WTC11 (cell line): ENCODE measurements at regions not wholly inside any gene's neighbourhood (a gene's known extent, or its start where the extent isn't known, plus 50 kb on each side); places are given as distances from the start of the nearest gene placed in this dataset.

Experiments
- ATAC-seq: fragments of 200-7000 bp; cut with Tn5 transposase; 2 replicates; pipeline ENCODE4 v1.10.0; 2021; ENCODE audit warnings: mild to moderate bottlenecking, moderate library complexity
- CTCF ChIA-PET: fragments of 300-600 bp; sonication (Branson Sonifier 250); formaldehyde crosslinking; loops from one replicate; lab custom pipeline; 2021; ENCODE audit warnings: antibody characterized with exemption; lab: Charles Lee
- POLR2A ChIA-PET: fragments of 350-600 bp; sonication (Branson Sonifier 250); formaldehyde crosslinking; loops from one replicate; lab custom pipeline; 2021; ENCODE audit warnings: antibody characterized with exemption; lab: Charles Lee
- DNase-seq: peaks from one replicate; pipeline ENCODE4 v3.0.0; 2021; ENCODE audit warnings: low spot score
- H3K27ac Mint-ChIP-seq: 2 replicates; pipeline ENCODE4 v1.8.0; 2021; ENCODE audit warnings: mixed read lengths
- H3K27me3 Mint-ChIP-seq: 2 replicates; pipeline ENCODE4 v1.8.0; 2021; ENCODE audit warnings: low read depth, mild to moderate bottlenecking, moderate library complexity, mixed read lengths
- H3K36me3 Mint-ChIP-seq: 2 replicates; pipeline ENCODE4 v1.8.0; 2021; ENCODE audit warnings: mixed read lengths
- H3K4me1 Mint-ChIP-seq: 2 replicates; pipeline ENCODE4 v1.8.0; 2022; ENCODE audit warnings: mixed read lengths
- H3K4me3 Mint-ChIP-seq: 2 replicates; pipeline ENCODE4 v1.8.0; 2021; ENCODE audit warnings: mild to moderate bottlenecking, moderate library complexity, mixed read lengths
- H3K9me3 Mint-ChIP-seq: 2 replicates; pipeline ENCODE4 v1.8.0; 2021; ENCODE audit warnings: mixed read lengths
- ATF2 ChIP-seq: sonication (generic); formaldehyde crosslinking; IDR thresholded peaks from 2 replicates; pipeline ENCODE4 v1.8.1; 2022; ENCODE audit warnings: low read depth, missing genetic modification reagents, borderline replicate concordance
- ATF6 ChIP-seq: sonication (generic); formaldehyde crosslinking; IDR thresholded peaks from 2 replicates; pipeline ENCODE4 v1.8.1; 2023; ENCODE audit warnings: mild to moderate bottlenecking, missing genetic modification reagents
- CTCF ChIP-seq: fragments of 200-600 bp; IDR thresholded peaks from 2 replicates; pipeline ENCODE4 v1.8.0; 2022; ENCODE audit warnings: antibody characterized with exemption
- GABPB1 ChIP-seq: sonication (generic); formaldehyde crosslinking; IDR thresholded peaks from 2 replicates; pipeline ENCODE4 v1.8.1; 2023; ENCODE audit warnings: mild to moderate bottlenecking, missing genetic modification reagents
- GRHL2 ChIP-seq: fragments of 250-450 bp; sonication (Bioruptor Pico); IDR thresholded peaks from 2 replicates; pipeline ENCODE4 v1.8.0; 2022; ENCODE audit warnings: mild to moderate bottlenecking, moderate library complexity; ENCODE audit not compliant: insufficient replicate concordance, severe bottlenecking
- HMGA2 ChIP-seq: fragments of 250-450 bp; sonication (Bioruptor Pico); IDR thresholded peaks from 2 replicates; pipeline ENCODE4 v1.4.0; 2021; ENCODE audit warnings: mild to moderate bottlenecking, moderate library complexity
- IRF1 ChIP-seq: sonication (generic); formaldehyde crosslinking; IDR thresholded peaks from 2 replicates; pipeline ENCODE4 v1.8.0; 2023; ENCODE audit warnings: missing genetic modification reagents
- JUN ChIP-seq: sonication (generic); formaldehyde crosslinking; IDR thresholded peaks from 2 replicates; pipeline ENCODE4 v1.8.0; 2023; ENCODE audit warnings: mild to moderate bottlenecking, missing genetic modification reagents
- NFATC4 ChIP-seq: fragments of 250-450 bp; sonication (Bioruptor Pico); IDR thresholded peaks from 2 replicates; pipeline ENCODE4 v1.9.0; 2021; ENCODE audit warnings: mild to moderate bottlenecking
- NFE2L1 ChIP-seq: sonication (generic); formaldehyde crosslinking; IDR thresholded peaks from 2 replicates; pipeline ENCODE4 v1.8.1; 2023; ENCODE audit warnings: missing genetic modification reagents
- OVOL2 ChIP-seq: fragments of 250-450 bp; sonication (Bioruptor Pico); IDR thresholded peaks from 2 replicates; pipeline ENCODE4 v1.9.0; 2021; ENCODE audit warnings: mild to moderate bottlenecking, borderline replicate concordance
- RORB ChIP-seq: fragments of 250-450 bp; sonication (Bioruptor Pico); IDR thresholded peaks from 2 replicates; pipeline ENCODE4 v1.9.0; 2021; ENCODE audit warnings: mild to moderate bottlenecking
- TCF7 ChIP-seq: sonication (generic); formaldehyde crosslinking; IDR thresholded peaks from 2 replicates; pipeline ENCODE4 v1.8.0; 2022; ENCODE audit warnings: mild to moderate bottlenecking, low read depth, missing genetic modification reagents, moderate library complexity
- ZNF138 ChIP-seq: sonication (generic); formaldehyde crosslinking; conservative IDR thresholded peaks from 2 replicates; pipeline ENCODE4 v1.8.1; 2022; ENCODE audit warnings: mild to moderate bottlenecking, moderate library complexity, missing genetic modification reagents
- TF ChIP-seq, protein P1 (sequence below): sonication (generic); formaldehyde crosslinking; IDR thresholded peaks from 2 replicates; pipeline ENCODE4 v1.8.0; 2023; ENCODE audit warnings: mild to moderate bottlenecking, missing genetic modification reagents
- TF ChIP-seq, protein P2 (sequence below): fragments of 250-450 bp; sonication (Bioruptor Pico); IDR thresholded peaks from 2 replicates; pipeline ENCODE4 v1.9.0; 2021; ENCODE audit warnings: mild to moderate bottlenecking

GRCh38 chr1:29519108-29519787 is 282.9 kb downstream of the PTPRU start:
- H3K4me3 Mint-ChIP-seq, result no peak overlapping the region
- no peaks in the 10 kb centered on the region for H3K9me3 Mint-ChIP-seq
- no peaks in the 10 kb centered on the region; the same call in none of the 2 replicates for H3K27me3 Mint-ChIP-seq
- H3K36me3 Mint-ChIP-seq, result no peaks in the 10 kb centered on the region
- peaks cover 15% of the 10 kb centered on the region for H3K4me1 Mint-ChIP-seq
- H3K27ac Mint-ChIP-seq, result no peak overlapping the region
- ChIA-PET CTCF (interaction anchor here (0.6 to 1.2 kb wide), 2 partner anchors 164 to 185 kb away, joined by 3 read pairs; no protein-coding TSS in a partner anchor), POLR2A (no interaction called here)
- peak; percentile 2 for DNase-seq
- ATAC-seq, result no peak
- TF ChIP-seq TCF7 (CRISPR knock-in tag) (no peak), ZNF138 (no peak), ATF6 (CRISPR knock-in tag) (no peak), GRHL2 (no peak), NFATC4 (CRISPR knock-in tag) (no peak), JUN (no peak), CTCF (no peak), OVOL2 (CRISPR knock-in tag) (no peak), HMGA2 (CRISPR knock-in tag) (no peak)
- TF ChIP-seq, protein P1, sequence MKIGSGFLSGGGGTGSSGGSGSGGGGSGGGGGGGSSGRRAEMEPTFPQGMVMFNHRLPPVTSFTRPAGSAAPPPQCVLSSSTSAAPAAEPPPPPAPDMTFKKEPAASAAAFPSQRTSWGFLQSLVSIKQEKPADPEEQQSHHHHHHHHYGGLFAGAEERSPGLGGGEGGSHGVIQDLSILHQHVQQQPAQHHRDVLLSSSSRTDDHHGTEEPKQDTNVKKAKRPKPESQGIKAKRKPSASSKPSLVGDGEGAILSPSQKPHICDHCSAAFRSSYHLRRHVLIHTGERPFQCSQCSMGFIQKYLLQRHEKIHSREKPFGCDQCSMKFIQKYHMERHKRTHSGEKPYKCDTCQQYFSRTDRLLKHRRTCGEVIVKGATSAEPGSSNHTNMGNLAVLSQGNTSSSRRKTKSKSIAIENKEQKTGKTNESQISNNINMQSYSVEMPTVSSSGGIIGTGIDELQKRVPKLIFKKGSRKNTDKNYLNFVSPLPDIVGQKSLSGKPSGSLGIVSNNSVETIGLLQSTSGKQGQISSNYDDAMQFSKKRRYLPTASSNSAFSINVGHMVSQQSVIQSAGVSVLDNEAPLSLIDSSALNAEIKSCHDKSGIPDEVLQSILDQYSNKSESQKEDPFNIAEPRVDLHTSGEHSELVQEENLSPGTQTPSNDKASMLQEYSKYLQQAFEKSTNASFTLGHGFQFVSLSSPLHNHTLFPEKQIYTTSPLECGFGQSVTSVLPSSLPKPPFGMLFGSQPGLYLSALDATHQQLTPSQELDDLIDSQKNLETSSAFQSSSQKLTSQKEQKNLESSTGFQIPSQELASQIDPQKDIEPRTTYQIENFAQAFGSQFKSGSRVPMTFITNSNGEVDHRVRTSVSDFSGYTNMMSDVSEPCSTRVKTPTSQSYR, result no peak
- TF ChIP-seq, protein P2, sequence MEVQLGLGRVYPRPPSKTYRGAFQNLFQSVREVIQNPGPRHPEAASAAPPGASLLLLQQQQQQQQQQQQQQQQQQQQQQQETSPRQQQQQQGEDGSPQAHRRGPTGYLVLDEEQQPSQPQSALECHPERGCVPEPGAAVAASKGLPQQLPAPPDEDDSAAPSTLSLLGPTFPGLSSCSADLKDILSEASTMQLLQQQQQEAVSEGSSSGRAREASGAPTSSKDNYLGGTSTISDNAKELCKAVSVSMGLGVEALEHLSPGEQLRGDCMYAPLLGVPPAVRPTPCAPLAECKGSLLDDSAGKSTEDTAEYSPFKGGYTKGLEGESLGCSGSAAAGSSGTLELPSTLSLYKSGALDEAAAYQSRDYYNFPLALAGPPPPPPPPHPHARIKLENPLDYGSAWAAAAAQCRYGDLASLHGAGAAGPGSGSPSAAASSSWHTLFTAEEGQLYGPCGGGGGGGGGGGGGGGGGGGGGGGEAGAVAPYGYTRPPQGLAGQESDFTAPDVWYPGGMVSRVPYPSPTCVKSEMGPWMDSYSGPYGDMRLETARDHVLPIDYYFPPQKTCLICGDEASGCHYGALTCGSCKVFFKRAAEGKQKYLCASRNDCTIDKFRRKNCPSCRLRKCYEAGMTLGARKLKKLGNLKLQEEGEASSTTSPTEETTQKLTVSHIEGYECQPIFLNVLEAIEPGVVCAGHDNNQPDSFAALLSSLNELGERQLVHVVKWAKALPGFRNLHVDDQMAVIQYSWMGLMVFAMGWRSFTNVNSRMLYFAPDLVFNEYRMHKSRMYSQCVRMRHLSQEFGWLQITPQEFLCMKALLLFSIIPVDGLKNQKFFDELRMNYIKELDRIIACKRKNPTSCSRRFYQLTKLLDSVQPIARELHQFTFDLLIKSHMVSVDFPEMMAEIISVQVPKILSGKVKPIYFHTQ (CRISPR knock-in tag), result no peak

DNA sequence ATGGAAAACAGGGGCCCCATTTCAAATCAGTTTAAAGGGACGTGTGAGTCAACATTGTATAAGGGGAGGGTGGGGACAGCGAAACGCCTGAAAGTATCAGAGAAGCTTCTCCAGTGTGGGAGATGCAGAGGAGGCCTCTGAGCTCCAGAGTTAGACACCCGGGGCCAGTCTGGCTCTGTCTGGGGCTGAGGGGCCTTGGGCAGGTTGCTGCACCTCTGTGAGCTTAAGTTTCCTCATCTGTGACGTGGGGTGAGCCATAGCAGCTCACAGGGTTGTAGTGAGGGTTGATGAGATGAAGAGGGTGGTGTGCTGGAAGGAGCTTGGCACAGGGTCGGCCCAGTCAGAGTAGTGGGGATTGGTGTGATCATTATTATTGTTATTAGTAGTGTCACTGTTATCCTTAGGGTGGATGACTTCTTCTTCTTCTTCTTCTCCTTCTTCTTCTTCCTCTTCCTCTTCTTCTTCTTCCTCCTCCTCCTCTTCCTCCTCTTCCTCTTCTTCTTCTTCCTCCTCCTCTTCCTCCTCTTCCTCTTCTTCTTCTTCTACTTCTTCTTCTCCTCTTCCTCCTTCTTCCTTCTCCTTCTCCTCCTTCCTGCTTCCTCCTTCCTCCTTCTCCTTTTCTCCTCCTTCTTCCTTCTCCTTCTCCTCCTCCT is 282.0 kb downstream of the PTPRU start:
- no peaks in the 10 kb centered on the region for H3K9me3 Mint-ChIP-seq
- CTCF ChIA-PET, result interaction anchor here (1.2 kb wide), 1 partner anchor 186 kb away, joined by 3 read pairs; no protein-coding TSS in a partner anchor
- peak; percentile 5 for DNase-seq

More for the DNA sequence above, 282.0 kb downstream of the PTPRU start:
- Mint-ChIP-seq H3K4me1 (peaks cover 7% of the 10 kb centered on the region), H3K36me3 (no peaks in the 10 kb centered on the region), H3K27ac (no peak overlapping the region), H3K27me3 (no peaks in the 10 kb centered on the region; the same call in none of the 2 replicates), H3K4me3 (no peak overlapping the region)
- no peak for TF ChIP-seq ATF2 (CRISPR knock-in tag)
- no peak for TF ChIP-seq IRF1 (CRISPR knock-in tag)
- TF ChIP-seq GABPB1, result no peak
- no peak for TF ChIP-seq NFE2L1
- no peak for TF ChIP-seq RORB
- POLR2A ChIA-PET, result no interaction called here
- ATAC-seq, result no peak
